OCI-LY1 (cell line): ENCODE measurements at regions not wholly inside any gene's neighbourhood (a gene's known extent, or its start where the extent isn't known, plus 50 kb on each side); places are given as distances from the start of the nearest gene placed in this dataset.

Experiments used
- H2AFZ ChIP-seq: fragments of 200-600 bp; sonication (generic), shearing (Covaris generic); 2 replicates; pipeline ENCODE4 v1.6.0; 2014; ENCODE audit warnings: antibody characterized with exemption, mild to moderate bottlenecking, low read length
- H3F3A ChIP-seq: fragments of 200-600 bp; sonication (generic), shearing (Covaris generic); 2 replicates; pipeline ENCODE4 v1.6.0; 2014; ENCODE audit warnings: mild to moderate bottlenecking, antibody characterized with exemption, low read length, moderate library complexity; ENCODE audit not compliant: insufficient read depth
- H3K27ac ChIP-seq: fragments of 200-600 bp; sonication (generic); 2 replicates; pipeline ENCODE4 v1.5.1; 2014; ENCODE audit warnings: low read length, mixed run types, mild to moderate bottlenecking, low read depth; ENCODE audit not compliant: poor library complexity, severe bottlenecking
- H3K27me3 ChIP-seq: fragments of 200-600 bp; sonication (generic); 2 replicates; pipeline ENCODE4 v1.6.0; 2014; ENCODE audit warnings: antibody characterized with exemption, mild to moderate bottlenecking, low read length, moderate library complexity; ENCODE audit not compliant: insufficient read depth
- H3K36me3 ChIP-seq: fragments of 200-600 bp; sonication (generic); 2 replicates; pipeline ENCODE4 v1.6.1; 2014; ENCODE audit warnings: mild to moderate bottlenecking, antibody characterized with exemption, low read length, moderate library complexity, mixed read lengths; ENCODE audit not compliant: insufficient read depth
- H3K4me1 ChIP-seq: fragments of 200-600 bp; sonication (generic); 2 replicates; pipeline ENCODE4 v1.5.1; 2014; ENCODE audit warnings: mild to moderate bottlenecking, low read length, moderate library complexity; ENCODE audit not compliant: insufficient read depth, severe bottlenecking
- H3K4me2 ChIP-seq: fragments of 200-600 bp; sonication (generic), shearing (Covaris generic); 2 replicates; pipeline ENCODE4 v1.6.1; 2014; ENCODE audit warnings: low read length
- H3K4me3 ChIP-seq: fragments of 200-600 bp; sonication (generic); 2 replicates; pipeline ENCODE4 v1.5.1; 2014; ENCODE audit warnings: low read length, low read depth, mild to moderate bottlenecking, mixed read lengths; ENCODE audit not compliant: poor library complexity, severe bottlenecking
- H3K79me2 ChIP-seq: fragments of 200-600 bp; shearing (Covaris generic); 2 replicates; pipeline ENCODE4 v1.6.1; 2016; ENCODE audit warnings: mixed run types, low read length, mixed read lengths; ENCODE audit not compliant: insufficient read depth
- H3K9ac ChIP-seq: fragments of 200-600 bp; sonication (generic), shearing (Covaris generic); 2 replicates; pipeline ENCODE4 v1.6.1; 2014; ENCODE audit warnings: mild to moderate bottlenecking, low read length, mixed read lengths
- H3K9me2 ChIP-seq: fragments of 200-600 bp; sonication (generic), shearing (Covaris generic); 2 replicates; pipeline ENCODE4 v1.6.1; 2014; ENCODE audit warnings: low read depth, mild to moderate bottlenecking, low read length, mixed read lengths
- H3K9me3 ChIP-seq: fragments of 200-600 bp; shearing (Covaris generic); 2 replicates; pipeline ENCODE4 v1.6.1; 2014; ENCODE audit warnings: low read length, mixed read lengths
- H4K20me1 ChIP-seq: fragments of 200-600 bp; sonication (generic), shearing (Covaris generic); 2 replicates; pipeline ENCODE4 v1.6.0; 2016; ENCODE audit warnings: mild to moderate bottlenecking, low read length; ENCODE audit not compliant: insufficient read depth
- CTCF ChIP-seq: fragments of 200-600 bp; sonication (generic), shearing (Covaris generic); IDR thresholded peaks from 2 replicates; pipeline ENCODE4 v1.5.1; 2017; ENCODE audit warnings: mild to moderate bottlenecking, antibody characterized with exemption, low read length, moderate library complexity, mixed read lengths
- EZH2 ChIP-seq: fragments of 200-600 bp; sonication (generic), shearing (Covaris generic); IDR thresholded peaks from 2 replicates; pipeline ENCODE4 v1.8.0; 2017; ENCODE audit warnings: borderline replicate concordance, mixed run types, mild to moderate bottlenecking, antibody characterized with exemption, low read length, moderate library complexity, mixed read lengths

DNA sequence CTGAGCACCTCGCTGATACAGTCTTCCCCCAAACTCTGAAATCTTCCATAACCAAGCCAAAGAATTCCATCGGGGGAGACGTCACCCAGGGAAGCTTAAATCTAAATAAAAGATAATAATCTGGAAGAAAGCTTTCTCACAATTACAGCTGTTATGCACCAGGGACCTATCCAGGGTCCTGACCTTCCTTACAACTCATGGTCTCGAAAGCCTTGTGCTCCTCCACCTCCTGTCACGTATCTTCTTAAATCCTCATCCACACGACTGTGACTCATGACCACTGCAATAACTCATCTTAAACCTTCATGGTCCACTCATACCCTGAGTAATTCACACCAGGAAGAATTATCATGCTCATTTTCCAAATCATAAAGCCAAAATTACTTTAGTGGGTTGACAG, 166.8 kb upstream of the FRG1 start:
- no peaks in the 10 kb centered on the region for H3F3A ChIP-seq
- H3K9me3 ChIP-seq: no peaks in the 10 kb centered on the region
- H3K4me2 ChIP-seq: no peak overlapping the region
- H3K9me2 ChIP-seq: no peaks in the 10 kb centered on the region
- H3K79me2 ChIP-seq: no peaks in the 10 kb centered on the region
- no peak overlapping the region for H2AFZ ChIP-seq
- H3K27me3 ChIP-seq: no peaks in the 10 kb centered on the region
- no peak overlapping the region for H3K9ac ChIP-seq
- no peak overlapping the region for H3K27ac ChIP-seq
- H3K36me3 ChIP-seq: no peaks in the 10 kb centered on the region
- no peak overlapping the region for H3K4me3 ChIP-seq
- no peaks in the 10 kb centered on the region for H3K4me1 ChIP-seq
- no peak for TF ChIP-seq CTCF
- TF ChIP-seq EZH2: no peak
- no peaks in the 10 kb centered on the region for H4K20me1 ChIP-seq

GRCh38 chr4:189779281-189779980, 161.2 kb upstream of the FRG1 start:
- TF ChIP-seq CTCF (no peak), EZH2 (no peak)
- Histone ChIP-seq H3K9me2 (no peaks in the 10 kb centered on the region), H3K9me3 (no peaks in the 10 kb centered on the region)

GRCh38 chr4:189780391-189780790, 160.3 kb upstream of the FRG1 start:
- H3K4me1 ChIP-seq: no peaks in the 10 kb centered on the region
- no peaks in the 10 kb centered on the region for H3K27me3 ChIP-seq
- no peak overlapping the region for H2AFZ ChIP-seq
- H3K27ac ChIP-seq: no peak overlapping the region
- no peaks in the 10 kb centered on the region for H4K20me1 ChIP-seq
- TF ChIP-seq EZH2 (no peak), CTCF (no peak)
- no peak overlapping the region for H3K4me2 ChIP-seq
- H3K9me3 ChIP-seq: no peaks in the 10 kb centered on the region
- H3K4me3 ChIP-seq: no peak overlapping the region
- H3K9ac ChIP-seq: no peak overlapping the region
- H3K79me2 ChIP-seq: no peaks in the 10 kb centered on the region
- no peaks in the 10 kb centered on the region for H3K36me3 ChIP-seq
- H3F3A ChIP-seq: no peaks in the 10 kb centered on the region
- no peaks in the 10 kb centered on the region for H3K9me2 ChIP-seq

More at GRCh38 chr4:189779281-189779980, 161.2 kb upstream of the FRG1 start:
- Histone ChIP-seq H3K4me2 (no peak overlapping the region), H3K79me2 (no peaks in the 10 kb centered on the region), H4K20me1 (no peaks in the 10 kb centered on the region), H2AFZ (no peak overlapping the region), H3K27me3 (no peaks in the 10 kb centered on the region), H3K36me3 (no peaks in the 10 kb centered on the region), H3K4me3 (no peak overlapping the region), H3F3A (no peaks in the 10 kb centered on the region), H3K27ac (no peak overlapping the region), H3K4me1 (no peaks in the 10 kb centered on the region), H3K9ac (no peak overlapping the region)
